Type B pancreatic cell (in vitro differentiated cells): ENCODE measurements at regions not wholly inside any gene's neighbourhood (a gene's known extent, or its start where the extent isn't known, plus 50 kb on each side); places are given as distances from the start of the nearest gene placed in this dataset.

Experiments used
- DNase-seq: peaks from one replicate; pipeline ENCODE4 v3.0.0; 2021; ENCODE audit warnings: mixed read lengths; ENCODE audit not compliant: unreplicated experiment; ENCODE audit errors: extremely low spot score
- H3K27ac Mint-ChIP-seq: 2 replicates; pipeline ENCODE4 v1.8.0; 2021; ENCODE audit warnings: mild to moderate bottlenecking, mixed read lengths
- H3K27me3 Mint-ChIP-seq: 2 replicates; pipeline ENCODE4 v1.8.0; 2021; ENCODE audit warnings: mixed read lengths
- H3K36me3 Mint-ChIP-seq: 2 replicates; pipeline ENCODE4 v1.8.0; 2021; ENCODE audit warnings: mixed read lengths
- H3K4me1 Mint-ChIP-seq: one replicate; pipeline ENCODE4 v1.8.0; 2021; ENCODE audit warnings: mixed read lengths; ENCODE audit not compliant: unreplicated experiment
- H3K4me3 Mint-ChIP-seq: 2 replicates; pipeline ENCODE4 v1.8.0; 2021; ENCODE audit warnings: mild to moderate bottlenecking, mixed read lengths
- H3K9me3 Mint-ChIP-seq: 2 replicates; pipeline ENCODE4 v1.8.0; 2021; ENCODE audit warnings: mixed read lengths
- TF ChIP-seq, protein P1 (sequence below): fragments of 200-600 bp; sonication (generic); conservative IDR thresholded peaks from 2 replicates; pipeline ENCODE4 v1.5.0; 2021; ENCODE audit warnings: antibody characterized with exemption, mild to moderate bottlenecking

DNA sequence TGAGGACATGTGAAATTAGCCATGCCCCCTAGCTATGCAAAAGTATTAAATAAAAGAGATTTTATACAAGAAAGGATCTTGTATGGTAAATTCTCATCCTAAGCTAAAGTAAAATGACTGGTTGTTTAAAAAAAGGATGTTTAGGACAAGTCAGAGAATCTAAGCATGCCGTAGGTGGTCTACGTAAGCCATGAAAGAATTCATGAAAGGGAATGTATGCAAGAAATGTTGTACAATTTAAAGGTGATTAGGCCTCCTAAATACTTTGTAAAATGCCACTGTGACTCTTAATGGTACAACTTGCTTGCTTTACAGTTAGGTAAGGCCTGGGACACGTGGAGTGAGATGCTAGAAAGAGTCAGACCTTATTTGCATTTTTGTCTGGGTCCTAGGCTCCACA lies 209.0 kb downstream of the EFHB start:
- Mint-ChIP-seq H3K4me1 (no peaks in the 10 kb centered on the region), H3K9me3 (peaks cover 4% of the 10 kb centered on the region), H3K27me3 (no peaks in the 10 kb centered on the region), H3K27ac (no peak overlapping the region), H3K36me3 (no peaks in the 10 kb centered on the region), H3K4me3 (no peak overlapping the region)
- TF ChIP-seq, protein P1, sequence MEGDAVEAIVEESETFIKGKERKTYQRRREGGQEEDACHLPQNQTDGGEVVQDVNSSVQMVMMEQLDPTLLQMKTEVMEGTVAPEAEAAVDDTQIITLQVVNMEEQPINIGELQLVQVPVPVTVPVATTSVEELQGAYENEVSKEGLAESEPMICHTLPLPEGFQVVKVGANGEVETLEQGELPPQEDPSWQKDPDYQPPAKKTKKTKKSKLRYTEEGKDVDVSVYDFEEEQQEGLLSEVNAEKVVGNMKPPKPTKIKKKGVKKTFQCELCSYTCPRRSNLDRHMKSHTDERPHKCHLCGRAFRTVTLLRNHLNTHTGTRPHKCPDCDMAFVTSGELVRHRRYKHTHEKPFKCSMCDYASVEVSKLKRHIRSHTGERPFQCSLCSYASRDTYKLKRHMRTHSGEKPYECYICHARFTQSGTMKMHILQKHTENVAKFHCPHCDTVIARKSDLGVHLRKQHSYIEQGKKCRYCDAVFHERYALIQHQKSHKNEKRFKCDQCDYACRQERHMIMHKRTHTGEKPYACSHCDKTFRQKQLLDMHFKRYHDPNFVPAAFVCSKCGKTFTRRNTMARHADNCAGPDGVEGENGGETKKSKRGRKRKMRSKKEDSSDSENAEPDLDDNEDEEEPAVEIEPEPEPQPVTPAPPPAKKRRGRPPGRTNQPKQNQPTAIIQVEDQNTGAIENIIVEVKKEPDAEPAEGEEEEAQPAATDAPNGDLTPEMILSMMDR = no peak
- DNase-seq = no peak

DNA sequence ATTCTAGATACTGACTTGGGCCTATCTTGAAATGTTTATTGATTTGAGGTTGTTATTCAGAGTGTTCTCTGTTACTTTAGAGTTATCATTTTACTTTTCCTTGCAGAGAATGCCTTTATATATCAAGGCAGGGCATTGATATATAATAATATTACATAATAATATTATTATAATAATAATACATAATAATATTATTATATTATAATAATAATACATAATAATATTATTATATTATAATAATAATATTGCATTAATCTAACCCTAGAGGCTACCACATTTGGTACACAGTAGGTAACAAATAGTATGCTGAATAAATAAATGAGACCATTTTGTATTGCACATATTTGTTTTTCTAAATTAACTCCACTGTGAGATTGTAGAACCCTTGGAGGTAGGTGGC lies 216.3 kb downstream of the EFHB start:
- H3K4me1 Mint-ChIP-seq = no peaks in the 10 kb centered on the region
- no peaks in the 10 kb centered on the region for H3K9me3 Mint-ChIP-seq
- no peaks in the 10 kb centered on the region for H3K36me3 Mint-ChIP-seq
- TF ChIP-seq, protein P1 = no peak
- H3K4me3 Mint-ChIP-seq = no peak overlapping the region
- peaks cover 2% of the 10 kb centered on the region for H3K27me3 Mint-ChIP-seq
- H3K27ac Mint-ChIP-seq = no peak overlapping the region
- DNase-seq = no peak

DNA sequence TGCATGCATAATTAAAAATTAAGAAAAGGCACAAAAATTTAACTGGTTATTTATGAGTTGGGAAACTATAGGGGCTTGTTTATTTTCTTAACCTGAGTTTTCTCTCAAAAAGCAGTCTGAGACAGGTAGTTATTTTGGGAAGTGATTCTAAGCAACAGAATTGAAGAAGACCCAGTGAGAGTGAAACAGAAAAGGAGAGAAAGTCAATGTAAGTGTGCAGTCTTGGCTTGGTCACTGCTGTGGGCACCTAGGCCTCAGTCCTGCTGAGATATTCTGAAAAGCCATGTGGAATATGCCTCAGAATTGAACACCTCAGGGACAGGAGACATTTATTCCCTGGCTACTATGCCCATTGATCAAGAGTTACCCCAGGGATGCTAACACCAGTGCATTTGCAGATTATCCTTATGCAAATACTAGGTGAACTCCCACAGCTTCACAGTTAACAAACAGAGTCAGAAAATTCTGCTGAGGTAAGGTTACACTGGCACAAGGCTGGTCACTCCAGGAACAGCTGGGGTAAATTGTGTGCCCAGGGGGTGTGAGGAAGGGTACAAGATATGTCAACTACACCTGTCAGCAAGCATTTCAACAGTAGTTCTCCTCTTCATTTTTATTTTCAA lies 222.7 kb downstream of the EFHB start:
- Mint-ChIP-seq H3K4me3 (no peak overlapping the region), H3K4me1 (no peaks in the 10 kb centered on the region), H3K27ac (no peak overlapping the region), H3K27me3 (no peaks in the 10 kb centered on the region), H3K9me3 (no peaks in the 10 kb centered on the region), H3K36me3 (no peaks in the 10 kb centered on the region)
- TF ChIP-seq, protein P1 = no peak
- DNase-seq = no peak

DNA sequence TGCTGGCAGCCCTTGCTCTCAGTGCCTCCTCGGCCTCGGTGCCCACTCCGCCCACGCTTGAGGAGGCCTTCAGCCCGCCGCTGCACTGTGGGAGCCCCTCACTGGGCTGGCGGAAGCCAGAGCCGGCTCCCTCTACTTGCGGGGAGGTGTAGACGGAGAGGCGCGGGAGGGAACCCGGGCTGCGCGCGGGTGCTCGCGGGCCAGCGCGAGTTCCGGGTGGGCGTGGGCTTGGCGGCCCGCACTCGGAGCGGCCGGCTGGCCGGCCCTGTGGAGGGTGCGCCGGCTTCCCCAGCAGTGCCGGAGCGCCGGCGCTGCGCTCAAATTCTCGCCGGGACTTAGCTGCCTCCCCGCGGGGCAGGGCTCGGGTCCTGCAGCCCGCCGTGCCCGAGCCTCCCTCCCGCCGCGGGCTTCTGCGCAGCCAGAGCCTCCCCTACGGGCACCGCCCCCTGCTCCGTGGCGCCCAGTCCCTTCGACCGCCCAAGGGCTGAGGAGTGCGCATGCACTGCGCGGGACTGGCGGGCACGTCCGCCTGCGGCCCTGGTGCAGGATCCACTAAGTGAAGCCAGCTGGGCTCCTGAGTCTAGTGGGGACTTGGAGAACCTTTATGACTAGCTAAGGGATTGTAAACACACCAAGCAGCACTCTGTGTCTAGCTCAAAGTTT lies 231.5 kb downstream of the EFHB start:
- TF ChIP-seq, protein P1 = no peak
- no peaks in the 10 kb centered on the region for H3K9me3 Mint-ChIP-seq
- no peaks in the 10 kb centered on the region for H3K27me3 Mint-ChIP-seq
- no peaks in the 10 kb centered on the region for H3K36me3 Mint-ChIP-seq
- no peak overlapping the region for H3K27ac Mint-ChIP-seq
- no peak for DNase-seq
- no peaks in the 10 kb centered on the region for H3K4me1 Mint-ChIP-seq
- H3K4me3 Mint-ChIP-seq = peak overlapping the region; percentile 63

DNA sequence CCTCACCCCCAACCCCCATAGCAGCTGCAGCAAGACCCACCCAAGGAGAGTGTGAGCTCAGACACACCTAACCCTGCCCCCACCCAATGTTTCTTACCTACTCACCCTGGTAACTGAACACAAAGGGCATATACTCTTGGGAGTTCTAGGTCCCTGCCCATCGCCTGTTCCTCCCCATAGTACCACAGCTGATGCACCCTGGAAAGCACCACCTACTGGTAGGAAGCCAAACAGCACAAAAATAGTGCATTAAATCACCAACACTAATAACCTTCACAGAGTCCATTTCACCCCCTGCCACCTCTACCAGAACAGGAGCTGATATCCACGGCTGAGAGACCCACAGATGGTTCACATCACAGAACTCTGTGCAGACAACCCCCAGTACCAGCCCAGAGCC lies 245.2 kb downstream of the EFHB start:
- TF ChIP-seq, protein P1 = peak; percentile 31
- no peak overlapping the region for H3K4me3 Mint-ChIP-seq
- no peaks in the 10 kb centered on the region for H3K27me3 Mint-ChIP-seq
- DNase-seq = no peak
- H3K9me3 Mint-ChIP-seq = no peaks in the 10 kb centered on the region
- H3K36me3 Mint-ChIP-seq = no peaks in the 10 kb centered on the region
- H3K27ac Mint-ChIP-seq = no peak overlapping the region
- no peaks in the 10 kb centered on the region for H3K4me1 Mint-ChIP-seq
